WTC11 (cell line): ENCODE measurements at regions not wholly inside any gene's neighbourhood (a gene's known extent, or its start where the extent isn't known, plus 50 kb on each side); places are given as distances from the start of the nearest gene placed in this dataset.

ENCODE experiments used
- CTCF ChIP-seq: fragments of 200-600 bp; IDR thresholded peaks from 2 replicates; pipeline ENCODE4 v1.8.0; 2022; ENCODE audit warnings: antibody characterized with exemption
- E2F4 ChIP-seq: sonication (generic); formaldehyde crosslinking; IDR thresholded peaks from 2 replicates; pipeline ENCODE4 v1.8.1; 2022; ENCODE audit warnings: low read depth, mild to moderate bottlenecking, moderate library complexity, missing genetic modification reagents, borderline replicate concordance
- ELF4 ChIP-seq: sonication (generic); formaldehyde crosslinking; IDR thresholded peaks from 2 replicates; pipeline ENCODE4 v1.8.1; 2022; ENCODE audit warnings: low read depth, mild to moderate bottlenecking, moderate library complexity, missing genetic modification reagents
- MAX ChIP-seq: sonication (generic); formaldehyde crosslinking; IDR thresholded peaks from 2 replicates; pipeline ENCODE4 v1.8.0; 2022; ENCODE audit warnings: mild to moderate bottlenecking, missing genetic modification reagents
- NFATC4 ChIP-seq: fragments of 250-450 bp; sonication (Bioruptor Pico); IDR thresholded peaks from 2 replicates; pipeline ENCODE4 v1.9.0; 2021; ENCODE audit warnings: mild to moderate bottlenecking
- NR3C1 ChIP-seq: sonication (generic); formaldehyde crosslinking; conservative IDR thresholded peaks from 2 replicates; pipeline ENCODE4 v1.8.1; 2023; ENCODE audit warnings: low read depth, mild to moderate bottlenecking, missing genetic modification reagents
- PRRX2 ChIP-seq: fragments of 250-450 bp; sonication (Bioruptor Pico); IDR thresholded peaks from 2 replicates; pipeline ENCODE4 v1.8.0; 2021; ENCODE audit warnings: mild to moderate bottlenecking
- SOX15 ChIP-seq: fragments of 250-450 bp; sonication (Bioruptor Pico); IDR thresholded peaks from 2 replicates; pipeline ENCODE4 v1.9.0; 2021; ENCODE audit warnings: mild to moderate bottlenecking
- TEAD1 ChIP-seq: sonication (generic); formaldehyde crosslinking; IDR thresholded peaks from 2 replicates; pipeline ENCODE4 v1.8.0; 2022; ENCODE audit warnings: mild to moderate bottlenecking, missing genetic modification reagents
- USF1 ChIP-seq: sonication (generic); formaldehyde crosslinking; IDR thresholded peaks from 2 replicates; pipeline ENCODE4 v1.8.0; 2022; ENCODE audit warnings: mild to moderate bottlenecking, missing genetic modification reagents
- USF2 ChIP-seq: sonication (generic); formaldehyde crosslinking; IDR thresholded peaks from 2 replicates; pipeline ENCODE4 v1.8.1; 2023; ENCODE audit warnings: mild to moderate bottlenecking, missing genetic modification reagents, moderate library complexity
- ZNF138 ChIP-seq: sonication (generic); formaldehyde crosslinking; conservative IDR thresholded peaks from 2 replicates; pipeline ENCODE4 v1.8.1; 2022; ENCODE audit warnings: mild to moderate bottlenecking, moderate library complexity, missing genetic modification reagents
- ZNF263 ChIP-seq: sonication (generic); formaldehyde crosslinking; IDR thresholded peaks from 2 replicates; pipeline ENCODE4 v1.8.1; 2022; ENCODE audit warnings: low read depth, mild to moderate bottlenecking, moderate library complexity, missing genetic modification reagents
- ZNF396 ChIP-seq: fragments of 250-450 bp; sonication (Bioruptor Pico); IDR thresholded peaks from 2 replicates; pipeline ENCODE4 v1.8.0; 2021; ENCODE audit warnings: mild to moderate bottlenecking, moderate library complexity, borderline replicate concordance

- no peak for TF ChIP-seq CTCF
- no peak for TF ChIP-seq PRRX2 (CRISPR knock-in tag)
- TF ChIP-seq SOX15 (CRISPR knock-in tag) = no peak
- no peak for TF ChIP-seq ZNF396 (CRISPR knock-in tag)
- TF ChIP-seq TEAD1 = no peak
- TF ChIP-seq NFATC4 (CRISPR knock-in tag) = no peak
- TF ChIP-seq ZNF138 (CRISPR knock-in tag) = no peak
- no peak for TF ChIP-seq ZNF263 (CRISPR knock-in tag)
- no peak for TF ChIP-seq MAX (CRISPR knock-in tag)
- no peak for TF ChIP-seq USF2 (CRISPR knock-in tag)
- TF ChIP-seq NR3C1 (CRISPR knock-in tag) = no peak
- no peak for TF ChIP-seq USF1 (CRISPR knock-in tag)
- TF ChIP-seq ELF4 = no peak
- no peak for TF ChIP-seq E2F4
Observed at GRCh38 chr9:96159596-96159995, 142.4 kb downstream of the HSD17B3 start.
